ENCODE measurements at regions not wholly inside any gene's neighbourhood (a gene's known extent, or its start where the extent isn't known, plus 50 kb on each side); places are given as distances from the start of the nearest gene placed in this dataset.

DNA sequence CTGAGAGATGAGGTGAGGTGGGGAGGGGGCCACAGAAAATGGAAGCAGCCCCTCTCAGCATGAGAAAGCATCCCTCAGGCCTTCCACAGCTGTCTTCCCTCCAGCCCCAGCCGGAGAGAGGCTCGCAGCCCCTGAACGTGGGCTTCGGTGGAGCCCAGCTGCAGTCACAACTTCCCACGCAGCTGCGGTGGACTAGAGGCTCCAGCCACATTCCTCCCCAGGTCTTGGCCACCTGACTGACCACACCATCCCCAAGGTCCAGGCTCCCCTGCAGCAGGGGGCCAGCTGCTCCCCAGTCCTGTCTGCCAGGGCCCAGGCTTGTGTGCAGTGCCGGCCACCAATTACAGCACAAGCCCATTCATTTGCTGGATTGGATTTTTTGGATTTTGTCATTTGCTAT, 212.3 kb upstream of the BCOR start:
- Histone ChIP-seq H3K9ac (ENCODE audit: insufficient read depth, low read depth, low read length) (no peak overlapping the region), H4K20me1 (ENCODE audit: insufficient read depth, low read length) (no peaks in the 10 kb centered on the region), H3K4me1 (ENCODE audit: insufficient read depth, low read length) (no peaks in the 10 kb centered on the region), H3K4me3 (replicated peaks in 1 of 3; ENCODE audit: insufficient read depth in 1 of 3, low read depth in 2 of 3, low read length in 3 of 3) (no peak overlapping the region), H3K4me2 (ENCODE audit: low read depth, low read length) (no peak overlapping the region), H3K79me2 (ENCODE audit: insufficient read depth, low read length) (no peaks in the 10 kb centered on the region), H2AFZ (ENCODE audit: low read length) (no peak overlapping the region), H3K27ac (ENCODE audit: extremely low read length, insufficient read depth, low read length) (no peak overlapping the region), H3K9me3 (ENCODE audit: low read length) (no peaks in the 10 kb centered on the region), H3K36me3 (replicated peaks in 1 of 2; ENCODE audit: control insufficient read depth in 1 of 2, insufficient read depth in 2 of 2, low read length in 2 of 2) (no peaks in the 10 kb centered on the region), H3K27me3 (ENCODE audit: control insufficient read depth in 1 of 2, insufficient read depth in 2 of 2, low read length in 2 of 2) (no peaks in the 10 kb centered on the region)
- ATAC-seq (no peak), FAIRE-seq (no peak), DNase-seq (ENCODE audit: low spot score) (no peak)
- WGBS (ENCODE audit: low lambda C conversion rate): 80% methylated on average over 1 of the region's 7 CpGs
- ChIA-PET CTCF (ENCODE audit: low intra/inter-chr PET ratio, low total read pairs) (no interaction called here), POLR2A (no interaction called here)
- BruUV-seq (replicated peaks): no TSS peak
- TF ChIP-seq, protein P1, sequence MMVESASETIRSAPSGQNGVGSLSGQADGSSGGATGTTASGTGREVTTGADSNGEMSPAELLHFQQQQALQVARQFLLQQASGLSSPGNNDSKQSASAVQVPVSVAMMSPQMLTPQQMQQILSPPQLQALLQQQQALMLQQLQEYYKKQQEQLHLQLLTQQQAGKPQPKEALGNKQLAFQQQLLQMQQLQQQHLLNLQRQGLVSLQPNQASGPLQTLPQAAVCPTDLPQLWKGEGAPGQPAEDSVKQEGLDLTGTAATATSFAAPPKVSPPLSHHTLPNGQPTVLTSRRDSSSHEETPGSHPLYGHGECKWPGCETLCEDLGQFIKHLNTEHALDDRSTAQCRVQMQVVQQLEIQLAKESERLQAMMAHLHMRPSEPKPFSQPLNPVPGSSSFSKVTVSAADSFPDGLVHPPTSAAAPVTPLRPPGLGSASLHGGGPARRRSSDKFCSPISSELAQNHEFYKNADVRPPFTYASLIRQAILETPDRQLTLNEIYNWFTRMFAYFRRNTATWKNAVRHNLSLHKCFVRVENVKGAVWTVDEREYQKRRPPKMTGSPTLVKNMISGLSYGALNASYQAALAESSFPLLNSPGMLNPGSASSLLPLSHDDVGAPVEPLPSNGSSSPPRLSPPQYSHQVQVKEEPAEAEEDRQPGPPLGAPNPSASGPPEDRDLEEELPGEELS (CRISPR knock-in tag; IDR thresholded peaks at IDR 0.05): no peak
- TF ChIP-seq ZNF781 (CRISPR knock-in tag; IDR thresholded peaks at IDR 0.05; ENCODE audit: borderline replicate concordance, not compliant biosample characterization) (no peak), SETDB1 (CRISPR knock-in tag; IDR thresholded peaks at IDR 0.05; ENCODE audit: borderline replicate concordance) (no peak), ELF4 (CRISPR knock-in tag; IDR thresholded peaks at IDR 0.05; ENCODE audit: borderline replicate concordance) (no peak), PCBP1 (IDR thresholded peaks at IDR 0.05; ENCODE audit: borderline replicate concordance, low read depth, low read length) (no peak), SAP130 (CRISPR knock-in tag; IDR thresholded peaks at IDR 0.05; ENCODE audit: low read depth) (no peak), RCOR2 (CRISPR knock-in tag; IDR thresholded peaks at IDR 0.05) (no peak), KDM1A (CRISPR knock-in tag; IDR thresholded peaks at IDR 0.05) (no peak), MAFG (CRISPR knock-in tag; IDR thresholded peaks at IDR 0.05) (no peak), CHD4 (IDR thresholded peaks at IDR 0.05; ENCODE audit: borderline replicate concordance, low read length) (no peak), NBN (conservative IDR thresholded peaks at IDR 0.05) (no peak), PHB2 (IDR thresholded peaks at IDR 0.05; ENCODE audit: partially characterized antibody) (no peak), EED (CRISPR knock-in tag; IDR thresholded peaks at IDR 0.05) (no peak), NR2F2 (IDR thresholded peaks at IDR 0.05; ENCODE audit: borderline replicate concordance, low read depth) (no peak), SUZ12 (IDR thresholded peaks at IDR 0.05; ENCODE audit: low read depth, low read length) (no peak), SAFB2 (CRISPR knock-in tag; IDR thresholded peaks at IDR 0.05; ENCODE audit: borderline replicate concordance, low read depth) (no peak)
- TF ChIP-seq, protein P2, sequence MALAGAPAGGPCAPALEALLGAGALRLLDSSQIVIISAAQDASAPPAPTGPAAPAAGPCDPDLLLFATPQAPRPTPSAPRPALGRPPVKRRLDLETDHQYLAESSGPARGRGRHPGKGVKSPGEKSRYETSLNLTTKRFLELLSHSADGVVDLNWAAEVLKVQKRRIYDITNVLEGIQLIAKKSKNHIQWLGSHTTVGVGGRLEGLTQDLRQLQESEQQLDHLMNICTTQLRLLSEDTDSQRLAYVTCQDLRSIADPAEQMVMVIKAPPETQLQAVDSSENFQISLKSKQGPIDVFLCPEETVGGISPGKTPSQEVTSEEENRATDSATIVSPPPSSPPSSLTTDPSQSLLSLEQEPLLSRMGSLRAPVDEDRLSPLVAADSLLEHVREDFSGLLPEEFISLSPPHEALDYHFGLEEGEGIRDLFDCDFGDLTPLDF (CRISPR knock-in tag; IDR thresholded peaks at IDR 0.05): no peak
- TF ChIP-seq, protein P3, sequence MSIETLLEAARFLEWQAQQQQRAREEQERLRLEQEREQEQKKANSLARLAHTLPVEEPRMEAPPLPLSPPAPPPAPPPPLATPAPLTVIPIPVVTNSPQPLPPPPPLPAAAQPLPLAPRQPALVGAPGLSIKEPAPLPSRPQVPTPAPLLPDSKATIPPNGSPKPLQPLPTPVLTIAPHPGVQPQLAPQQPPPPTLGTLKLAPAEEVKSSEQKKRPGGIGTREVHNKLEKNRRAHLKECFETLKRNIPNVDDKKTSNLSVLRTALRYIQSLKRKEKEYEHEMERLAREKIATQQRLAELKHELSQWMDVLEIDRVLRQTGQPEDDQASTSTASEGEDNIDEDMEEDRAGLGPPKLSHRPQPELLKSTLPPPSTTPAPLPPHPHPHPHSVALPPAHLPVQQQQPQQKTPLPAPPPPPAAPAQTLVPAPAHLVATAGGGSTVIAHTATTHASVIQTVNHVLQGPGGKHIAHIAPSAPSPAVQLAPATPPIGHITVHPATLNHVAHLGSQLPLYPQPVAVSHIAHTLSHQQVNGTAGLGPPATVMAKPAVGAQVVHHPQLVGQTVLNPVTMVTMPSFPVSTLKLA (IDR thresholded peaks at IDR 0.05): no peak
- intact Hi-C loops (cut with micrococcal nuclease; ENCODE audit: unreplicated experiment) (no loop called here), in situ Hi-C loops (cut with HindIII; ENCODE audit: extremely low pct_ligation_motif_present, low pct_unique_long_range_greater_than_20kb) (loop anchor here (10.0 kb wide), 1 partner anchor 165 kb away; no protein-coding TSS in a partner anchor)

Measured in HepG2 (cell line).